GM12873 (cell line): ENCODE measurements at regions not wholly inside any gene's neighbourhood (a gene's known extent, or its start where the extent isn't known, plus 50 kb on each side); places are given as distances from the start of the nearest gene placed in this dataset.

Experiments used
- CTCF ChIP-seq: IDR thresholded peaks from 2 replicates; pipeline ENCODE4 v1.5.1; 2012; ENCODE audit warnings: low read depth, mild to moderate bottlenecking, moderate library complexity, low read length, control low read depth; ENCODE audit not compliant: insufficient read depth; ENCODE audit errors: missing control alignments

- TF ChIP-seq CTCF = no peak
These were observed 859.9 kb downstream of the FAT4 start for GRCh38 chr4:126174627-126175026.

DNA sequence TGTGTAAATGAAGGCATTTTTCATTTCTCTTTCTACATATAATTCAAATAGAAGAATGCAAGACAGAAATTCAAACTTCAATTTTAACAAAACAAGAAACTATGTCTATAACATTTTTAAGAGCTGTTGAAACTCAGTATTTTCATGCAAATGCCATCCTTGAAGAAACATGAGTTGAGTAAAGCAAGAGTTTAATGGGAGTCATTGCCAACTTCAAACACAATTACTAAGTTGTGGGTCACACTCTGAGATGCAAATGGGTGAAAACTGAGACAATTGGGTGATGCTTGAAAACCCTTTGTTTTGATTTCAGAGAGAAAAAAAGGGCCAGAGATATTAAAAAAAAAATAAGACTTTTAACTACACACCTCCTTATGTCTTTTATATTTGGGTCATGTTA is 865.9 kb downstream of the FAT4 start:
- no peak for TF ChIP-seq CTCF

GRCh38 chr4:126182336-126182735 is 867.6 kb downstream of the FAT4 start:
- TF ChIP-seq CTCF = no peak

GRCh38 chr4:126182786-126183185 is 868.0 kb downstream of the FAT4 start:
- no peak for TF ChIP-seq CTCF

DNA sequence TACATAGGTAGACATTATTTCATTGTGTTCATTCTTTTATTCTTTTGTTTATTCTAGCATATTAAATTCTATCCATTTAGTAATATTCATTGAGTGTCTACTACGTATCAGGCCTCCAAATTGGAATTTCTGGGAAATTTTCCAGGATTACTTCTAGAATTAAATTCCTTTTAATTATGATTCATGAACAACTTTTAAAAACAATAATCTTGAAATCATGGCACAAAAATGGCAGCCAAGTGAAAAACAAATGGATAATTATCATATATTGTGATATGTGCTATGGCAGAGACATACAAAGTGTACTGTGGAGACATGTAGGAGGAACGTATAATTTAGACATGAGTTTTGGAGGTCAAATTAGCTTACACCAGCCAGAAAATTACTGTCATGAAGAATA is 868.5 kb downstream of the FAT4 start:
- TF ChIP-seq CTCF = no peak

GRCh38 chr4:126191536-126191935 is 876.8 kb downstream of the FAT4 start:
- TF ChIP-seq CTCF = no peak

- no peak for TF ChIP-seq CTCF
These were observed 877.8 kb downstream of the FAT4 start for GRCh38 chr4:126192506-126192905.

DNA sequence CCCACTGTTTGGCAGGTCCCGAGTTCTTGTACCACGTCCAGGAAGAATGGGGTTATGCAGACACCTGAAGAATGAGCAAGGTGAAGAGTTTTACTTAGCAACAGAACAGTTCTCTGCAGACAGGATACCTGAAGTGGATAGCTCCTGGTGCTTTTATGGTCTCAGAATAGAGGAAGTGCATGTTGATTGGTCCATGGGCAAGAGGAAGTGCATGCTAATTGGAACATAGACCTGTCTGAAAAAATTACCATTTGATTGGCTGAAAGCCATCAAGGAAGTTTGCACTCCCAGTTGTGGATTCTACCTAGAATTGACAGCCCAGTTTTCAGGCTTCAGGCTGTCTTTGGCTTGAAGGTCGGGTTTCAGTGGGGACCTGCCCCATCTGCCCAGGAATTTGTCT is 887.5 kb downstream of the FAT4 start:
- no peak for TF ChIP-seq CTCF
